HG03103 (cell line): ENCODE measurements at regions not wholly inside any gene's neighbourhood (a gene's known extent, or its start where the extent isn't known, plus 50 kb on each side); places are given as distances from the start of the nearest gene placed in this dataset.
"Not testable (repeated sequence)": the region's sequence is repeated elsewhere in the genome, so short reads cannot be mapped to it uniquely, and the experiment has no call there.

Experiments
- ATAC-seq: cut with Tn5 transposase; IDR thresholded peaks from one replicate; pipeline ENCODE4 v1.9.1; 2021; ENCODE audit warnings: low read depth; ENCODE audit not compliant: unreplicated experiment

DNA sequence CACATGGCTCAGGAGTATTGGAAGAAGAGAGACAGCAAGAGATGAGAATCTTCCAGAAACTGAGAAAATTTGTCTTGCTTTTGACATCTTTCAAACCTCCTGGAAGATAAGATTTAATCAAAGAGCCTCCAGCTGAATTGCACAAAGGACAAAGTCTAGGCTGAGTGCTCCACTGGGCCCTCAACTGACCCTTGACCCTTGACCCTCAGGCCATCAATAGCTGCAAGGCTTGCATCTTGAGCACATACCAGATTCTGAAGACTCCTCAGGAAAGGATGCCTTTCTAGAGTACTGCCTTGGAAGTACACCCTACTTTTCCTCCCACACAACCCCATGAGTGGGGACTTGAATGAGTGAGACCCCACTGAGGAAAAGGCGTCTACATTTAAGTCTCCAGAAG, 1125.5 kb downstream of the BCL11A start:
- no peak for ATAC-seq

DNA sequence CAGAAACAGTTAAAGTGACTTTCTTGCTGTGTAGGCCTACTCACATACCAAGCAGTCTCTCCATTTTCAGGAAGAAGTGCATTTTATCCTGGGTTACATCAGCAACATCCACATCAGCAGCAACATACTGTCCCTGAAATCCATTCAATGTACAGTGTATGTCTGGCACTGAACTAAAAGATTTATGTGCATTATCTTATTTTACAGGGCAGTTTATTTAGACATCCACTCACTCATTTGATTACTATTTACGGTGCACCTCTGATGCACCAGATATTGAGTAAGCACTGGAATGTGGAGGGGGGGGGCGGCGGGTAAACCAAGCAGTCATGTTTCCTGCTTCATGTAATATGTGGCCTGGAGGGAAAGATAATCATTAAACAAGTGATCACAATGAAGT, 1128.2 kb downstream of the BCL11A start:
- ATAC-seq: no peak

DNA sequence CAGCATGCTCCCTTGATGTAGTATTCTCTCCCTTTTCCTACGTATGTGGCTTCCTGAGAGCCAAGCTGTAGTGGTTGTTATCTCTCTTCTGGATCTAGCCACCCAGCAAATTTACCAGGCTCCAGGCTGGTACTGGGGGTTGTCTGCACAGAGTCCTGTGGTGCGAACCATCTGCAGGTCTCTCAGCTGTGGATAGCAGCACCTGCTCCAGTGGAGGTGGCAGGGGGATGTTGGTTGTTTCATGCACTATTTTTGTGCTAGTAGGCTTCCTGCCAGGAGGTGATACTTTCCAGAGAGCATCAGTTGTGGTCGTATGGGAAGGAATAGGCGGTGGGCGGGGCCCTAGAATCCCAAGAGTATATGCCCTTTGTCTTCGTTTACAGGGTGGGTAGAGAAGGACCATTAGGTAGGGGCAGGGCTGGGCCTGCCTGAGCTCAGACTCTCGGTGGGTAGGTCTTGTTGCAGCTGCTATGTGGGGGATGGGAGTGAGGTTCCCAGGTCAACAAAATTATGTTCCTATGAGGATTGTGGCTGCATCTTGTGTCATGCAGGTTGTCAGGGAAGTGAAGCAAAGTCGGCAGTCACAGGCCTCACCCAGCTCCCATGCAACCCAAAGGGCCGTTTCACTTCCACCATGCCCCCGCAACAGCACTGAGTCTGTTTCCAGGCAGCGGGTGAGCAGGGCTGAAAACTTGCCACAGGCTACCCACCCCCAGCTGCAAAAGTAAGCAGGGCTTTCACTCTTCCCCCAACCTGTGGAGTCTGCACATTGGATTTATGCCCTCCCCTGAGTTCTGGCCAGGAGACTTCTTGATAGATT, 1139.5 kb downstream of the BCL11A start:
- no peak for ATAC-seq

DNA sequence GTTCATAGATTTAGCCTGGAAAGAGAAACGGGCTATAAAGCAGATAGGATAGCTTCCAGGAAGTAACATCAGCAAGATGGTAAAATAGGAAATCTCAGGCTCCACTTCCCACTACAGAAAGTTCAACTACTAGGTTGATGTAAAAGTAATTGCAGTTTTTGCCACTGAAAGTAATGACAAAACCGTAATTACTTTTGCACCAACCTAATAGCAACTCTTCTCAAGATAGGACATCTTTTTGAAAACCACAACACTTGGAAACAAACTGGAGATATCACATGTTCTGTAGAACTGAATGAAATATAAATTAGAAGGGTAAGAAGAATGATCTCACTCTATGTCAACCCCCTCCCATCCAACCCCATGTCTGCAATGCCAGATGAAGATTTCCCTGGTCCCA, 1154.3 kb downstream of the BCL11A start:
- no peak for ATAC-seq

DNA sequence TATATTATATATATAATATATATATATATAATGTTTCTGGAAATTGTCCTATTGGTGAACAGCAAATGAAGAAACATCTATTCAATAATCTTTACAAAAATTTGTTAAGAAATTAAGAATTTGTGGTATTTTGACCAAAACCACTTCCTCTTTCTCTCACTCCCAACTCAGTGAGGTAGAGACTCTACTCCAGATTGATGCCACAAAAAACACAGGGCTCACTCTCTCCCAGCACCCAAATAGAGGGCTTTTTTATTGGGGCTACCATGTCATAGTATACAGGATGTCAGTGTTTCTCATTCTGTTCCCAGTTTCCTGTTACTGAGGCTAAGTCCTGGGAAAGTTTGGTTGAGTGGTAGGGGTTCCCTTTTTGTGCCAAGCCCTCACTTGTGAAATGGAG, 1155.4 kb downstream of the BCL11A start:
- no peak for ATAC-seq

DNA sequence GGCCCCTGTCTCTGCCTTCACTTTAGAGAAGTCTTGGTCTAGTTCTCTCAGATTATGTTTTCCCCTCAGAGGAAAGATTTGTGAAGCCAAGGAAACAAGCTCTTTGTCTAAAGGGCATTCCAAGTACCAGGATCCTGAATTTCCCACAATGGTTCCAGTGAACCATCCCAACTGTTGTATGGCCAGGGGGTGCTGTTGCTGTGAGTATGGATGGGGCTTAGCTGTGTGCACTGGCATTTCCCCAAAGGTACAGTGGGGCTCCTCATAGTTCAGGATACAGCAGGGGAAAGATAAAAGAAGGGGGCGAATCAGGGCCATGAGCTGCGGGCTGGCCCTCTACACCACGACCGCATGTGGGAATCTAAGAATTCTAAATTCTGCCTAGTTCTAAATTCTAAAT, 1154.0 kb upstream of the FANCL start:
- no peak for ATAC-seq

DNA sequence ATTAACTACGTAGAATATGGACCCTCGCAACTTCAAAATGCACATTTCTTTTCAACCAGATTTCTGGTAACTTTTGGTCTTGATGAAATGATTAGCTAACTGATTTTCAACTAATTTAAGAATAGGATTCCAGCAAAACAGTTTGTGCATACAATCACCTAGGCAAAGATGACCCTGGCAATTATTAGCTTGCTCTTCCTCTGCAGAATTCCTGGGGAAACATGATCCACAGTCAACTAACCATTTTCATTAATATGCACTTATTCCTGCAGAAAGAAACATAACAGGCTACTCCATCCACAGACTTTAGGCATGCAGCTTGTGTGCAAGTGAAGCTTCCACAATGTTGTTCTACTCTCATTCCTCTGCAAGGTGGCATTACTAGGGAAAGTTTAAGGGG, 1150.8 kb upstream of the FANCL start:
- no peak for ATAC-seq

DNA sequence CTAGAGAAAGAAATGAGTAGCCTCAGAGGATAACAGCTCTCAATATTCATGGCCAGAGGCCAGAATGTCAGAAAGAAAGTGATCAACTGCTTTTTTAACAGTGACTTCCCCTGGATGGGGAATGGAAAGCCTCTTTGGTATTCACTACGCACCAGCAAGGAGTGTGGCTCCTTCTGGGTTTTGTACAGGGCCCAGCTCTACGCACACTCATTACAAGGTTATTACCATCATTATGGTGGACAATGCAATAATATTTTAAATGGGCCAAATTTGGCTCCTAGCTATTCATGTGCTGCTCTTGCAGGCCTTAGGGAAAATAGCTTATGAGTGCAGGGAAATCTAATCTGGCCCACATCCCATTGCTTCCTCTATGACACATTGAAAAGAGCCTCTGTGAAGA, 1149.5 kb upstream of the FANCL start:
- ATAC-seq: no peak

DNA sequence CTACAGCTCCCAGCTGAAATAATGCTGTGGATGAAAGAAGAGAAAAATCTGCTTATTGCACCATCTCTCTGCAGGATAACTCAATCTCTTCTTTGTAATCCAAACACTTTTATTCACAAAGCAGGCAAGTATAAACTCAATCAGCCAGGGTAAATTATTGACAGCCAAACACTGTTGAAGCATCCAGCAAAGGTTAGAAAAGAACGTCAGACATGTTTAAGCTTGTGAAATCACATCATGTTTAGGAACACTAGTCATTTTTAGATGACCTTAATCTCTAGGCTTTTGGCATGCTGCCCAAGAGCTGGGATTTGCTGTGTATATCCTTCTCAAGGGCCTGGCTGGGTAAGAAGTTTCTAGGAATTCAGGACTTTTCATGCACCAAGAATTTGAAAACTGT, 1148.1 kb upstream of the FANCL start:
- ATAC-seq: no peak

DNA sequence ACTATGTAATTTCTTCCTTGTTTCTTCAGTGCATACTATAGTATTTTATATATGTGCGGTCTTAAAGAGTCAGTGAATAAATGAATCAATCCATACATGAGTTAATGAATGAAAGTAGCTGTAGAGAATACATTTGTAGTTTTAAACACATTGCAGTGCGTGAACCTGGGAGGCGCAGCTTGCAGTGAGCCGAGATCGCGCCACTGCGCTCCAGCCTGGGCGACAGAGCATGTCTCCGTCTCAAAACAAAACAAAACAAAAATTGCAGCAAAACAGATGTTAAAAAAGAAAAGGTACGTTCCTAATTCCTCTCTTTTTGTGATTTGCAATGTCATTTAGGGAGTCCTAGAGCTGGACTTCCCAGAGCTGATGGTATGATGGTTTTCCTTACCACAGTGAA, 1144.8 kb upstream of the FANCL start:
- no peak for ATAC-seq

DNA sequence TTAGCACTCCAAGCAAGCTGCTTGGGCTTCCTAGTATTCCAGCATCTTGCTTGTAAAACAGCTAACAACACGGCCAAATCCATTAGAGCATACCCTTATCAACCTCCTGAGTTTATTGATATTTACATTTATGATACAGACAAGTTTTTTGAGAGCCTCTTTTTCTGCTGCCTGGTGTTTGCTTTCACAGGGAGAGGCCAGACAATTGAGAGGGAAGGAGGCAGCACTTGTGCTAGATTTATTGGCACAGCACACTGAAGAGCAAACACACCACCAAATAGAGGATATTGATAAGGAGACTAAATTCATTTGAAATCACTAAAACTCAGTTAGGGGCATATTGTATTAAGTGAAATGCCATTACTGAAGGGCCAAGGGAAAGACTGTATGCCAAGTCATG, 1142.3 kb upstream of the FANCL start:
- ATAC-seq: no peak

DNA sequence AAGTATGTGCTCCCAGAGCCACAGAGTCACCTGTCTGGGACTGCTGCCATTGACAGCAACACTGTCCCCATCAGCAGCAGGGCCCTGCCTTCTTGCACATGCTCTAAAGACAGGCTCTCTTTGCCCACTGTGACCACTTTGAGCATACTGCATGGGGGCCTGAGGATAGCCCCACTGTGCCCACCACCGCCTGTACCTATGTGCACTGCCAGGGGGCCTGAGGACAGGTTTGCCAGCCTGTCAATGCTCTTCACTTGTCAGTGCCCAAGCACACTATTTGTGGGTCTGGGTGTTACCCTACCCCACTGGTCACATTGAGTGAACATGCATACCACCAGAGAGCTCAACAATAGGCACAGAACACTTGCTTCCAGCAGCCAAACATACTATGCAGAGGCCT, 1137.0 kb upstream of the FANCL start:
- no peak for ATAC-seq

DNA sequence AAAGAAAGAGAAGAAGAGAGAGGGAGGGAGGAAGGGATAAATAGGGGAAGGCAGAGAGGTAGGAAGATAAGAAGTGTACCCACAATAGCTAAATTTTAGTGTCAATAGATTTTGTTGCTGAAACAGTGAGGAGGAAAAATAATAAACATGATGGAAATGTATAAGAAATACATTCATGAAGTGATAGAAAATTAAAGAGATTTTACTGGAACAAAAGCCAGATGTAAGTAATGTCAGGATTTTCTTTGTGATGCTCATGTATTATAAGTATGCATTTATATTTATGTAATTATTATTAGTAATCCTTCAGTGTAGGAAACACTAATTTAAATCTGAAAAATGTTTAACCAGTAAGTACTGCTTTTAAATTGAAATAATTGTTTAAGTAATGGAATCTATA, 1125.2 kb upstream of the FANCL start:
- no peak for ATAC-seq

DNA sequence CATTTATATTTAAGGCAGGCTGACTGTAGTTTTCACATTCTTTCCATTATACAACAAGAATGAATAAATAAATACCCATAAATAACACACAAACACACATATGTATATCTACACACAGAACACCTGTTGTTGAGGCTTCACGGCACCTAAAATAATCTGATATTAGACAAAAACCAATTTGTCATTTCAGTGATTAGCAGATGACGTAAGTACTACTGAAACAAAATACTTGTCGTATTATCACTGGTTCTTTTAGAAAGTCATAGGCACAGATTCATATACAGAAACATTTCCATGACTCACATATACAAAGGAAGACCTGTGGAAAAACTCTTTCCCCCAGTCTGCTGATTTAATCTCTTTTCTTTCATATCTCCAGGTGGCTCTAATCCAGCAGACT, 1113.4 kb upstream of the FANCL start:
- no peak for ATAC-seq

DNA sequence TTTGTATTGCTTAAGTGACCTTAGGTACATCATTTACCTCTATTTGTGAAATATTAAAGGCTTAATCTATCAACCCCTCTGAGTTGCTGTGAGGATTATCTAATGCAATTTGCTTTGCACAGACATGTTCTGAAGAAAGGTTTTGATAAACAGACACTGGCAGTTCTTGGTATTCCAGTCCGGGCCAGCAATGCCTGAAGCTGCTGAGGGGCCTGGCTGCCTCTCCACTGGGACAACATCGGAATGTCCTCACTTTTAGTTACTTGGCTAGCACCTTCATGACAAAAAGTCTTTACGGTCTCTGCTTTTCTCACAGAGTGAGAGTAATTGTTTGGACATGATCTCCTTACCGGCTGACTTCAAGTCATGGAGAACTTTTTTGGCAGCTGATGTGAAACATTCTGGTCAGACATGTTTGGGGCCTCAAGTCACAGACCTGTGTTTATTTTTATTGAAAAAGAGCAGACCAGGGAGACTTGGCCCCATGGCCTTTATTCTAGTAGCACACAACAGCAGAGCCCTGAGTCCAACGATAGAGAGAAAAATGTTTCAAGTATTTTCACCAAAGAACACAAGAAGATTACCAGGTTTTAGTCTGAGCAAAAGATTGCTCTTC, 1112.3 kb upstream of the FANCL start:
- ATAC-seq: no peak

DNA sequence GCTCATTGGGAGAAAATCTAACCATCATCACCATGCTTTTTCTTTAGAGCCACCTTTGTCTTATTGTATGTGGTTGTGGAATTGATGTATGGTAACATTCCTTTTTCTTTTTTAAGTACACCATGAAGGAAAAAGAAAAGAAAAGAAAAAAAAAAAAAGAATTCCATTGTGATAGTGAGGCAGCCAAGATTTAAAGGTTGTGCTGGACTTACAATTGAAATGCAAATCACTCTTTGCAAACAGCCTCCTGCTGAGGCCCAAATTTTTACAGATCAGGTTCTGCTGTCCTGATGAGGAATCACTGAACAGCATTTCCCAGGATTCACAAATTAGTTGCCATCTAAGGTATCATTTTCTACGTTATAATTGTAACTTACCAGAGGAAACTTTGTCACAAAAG, 1101.0 kb upstream of the FANCL start:
- no peak for ATAC-seq

DNA sequence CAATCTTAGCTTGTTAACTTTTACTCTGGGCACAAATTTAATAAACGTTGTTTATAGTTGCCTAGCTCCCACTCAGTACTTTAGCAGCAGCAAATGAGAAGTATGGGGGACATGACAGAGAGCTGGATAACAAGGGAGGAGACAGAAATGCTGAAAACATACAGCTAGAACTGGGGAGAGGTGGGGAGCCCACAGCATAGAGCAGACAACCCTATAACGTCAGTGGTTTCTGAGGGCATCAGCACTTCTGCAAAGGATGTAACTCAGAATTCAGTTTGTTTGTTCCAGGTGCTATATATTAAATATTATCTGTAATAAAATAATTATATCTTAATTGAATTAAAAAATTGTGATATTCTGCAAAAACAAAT, 1098.7 kb upstream of the FANCL start:
- ATAC-seq: no peak

DNA sequence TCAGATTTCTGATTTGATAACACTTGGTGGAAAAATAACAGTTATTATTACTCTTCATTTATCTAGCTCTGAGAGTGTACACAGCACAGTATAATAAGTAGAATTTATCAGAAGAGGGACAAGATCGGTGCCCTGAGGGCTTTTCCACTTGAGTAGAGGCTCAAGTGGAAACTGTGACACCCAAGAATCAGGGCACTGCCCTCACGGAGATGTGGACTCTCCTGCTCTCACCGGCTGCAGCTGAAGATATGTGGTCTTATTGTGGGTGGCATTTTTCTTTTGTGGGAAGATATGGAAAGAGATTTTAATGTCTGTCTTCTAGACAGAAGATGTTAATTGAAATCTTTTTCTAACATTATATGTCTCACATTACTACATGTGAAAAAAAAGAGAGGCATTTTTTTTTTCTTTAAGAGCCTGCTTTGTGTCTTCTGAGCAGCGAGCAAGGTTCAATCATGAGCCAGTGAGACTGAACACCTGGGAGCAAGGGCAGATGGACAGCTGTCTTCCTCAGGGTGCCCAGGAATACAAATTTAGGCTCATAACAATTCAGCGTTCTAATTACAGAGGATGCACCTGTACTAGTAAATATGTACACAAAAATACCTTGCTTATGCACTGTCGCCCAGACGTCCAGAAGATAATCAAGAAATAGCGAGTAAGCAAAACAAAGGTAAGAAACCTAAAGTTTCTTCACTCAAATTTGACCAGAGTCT, 1098.2 kb upstream of the FANCL start:
- no peak for ATAC-seq

DNA sequence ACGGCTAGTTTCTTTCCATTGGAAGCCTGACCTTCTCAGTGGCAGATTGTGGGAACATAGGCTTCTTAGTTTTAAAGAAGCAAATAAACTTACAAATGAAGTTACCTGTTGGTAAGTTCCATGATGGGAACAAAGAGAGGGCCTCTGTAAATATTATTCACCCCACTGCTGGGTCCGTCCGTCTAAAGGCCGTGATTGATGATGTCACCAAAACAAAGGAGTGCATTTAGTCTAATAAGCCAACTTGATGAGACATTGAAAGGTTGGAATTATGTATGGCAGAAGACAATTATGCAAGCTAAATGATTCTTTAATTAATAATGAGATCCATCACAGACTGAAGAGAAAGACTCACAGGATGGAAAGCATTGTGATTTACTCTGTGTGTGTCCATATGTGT, 1091.9 kb upstream of the FANCL start:
- ATAC-seq: no peak

DNA sequence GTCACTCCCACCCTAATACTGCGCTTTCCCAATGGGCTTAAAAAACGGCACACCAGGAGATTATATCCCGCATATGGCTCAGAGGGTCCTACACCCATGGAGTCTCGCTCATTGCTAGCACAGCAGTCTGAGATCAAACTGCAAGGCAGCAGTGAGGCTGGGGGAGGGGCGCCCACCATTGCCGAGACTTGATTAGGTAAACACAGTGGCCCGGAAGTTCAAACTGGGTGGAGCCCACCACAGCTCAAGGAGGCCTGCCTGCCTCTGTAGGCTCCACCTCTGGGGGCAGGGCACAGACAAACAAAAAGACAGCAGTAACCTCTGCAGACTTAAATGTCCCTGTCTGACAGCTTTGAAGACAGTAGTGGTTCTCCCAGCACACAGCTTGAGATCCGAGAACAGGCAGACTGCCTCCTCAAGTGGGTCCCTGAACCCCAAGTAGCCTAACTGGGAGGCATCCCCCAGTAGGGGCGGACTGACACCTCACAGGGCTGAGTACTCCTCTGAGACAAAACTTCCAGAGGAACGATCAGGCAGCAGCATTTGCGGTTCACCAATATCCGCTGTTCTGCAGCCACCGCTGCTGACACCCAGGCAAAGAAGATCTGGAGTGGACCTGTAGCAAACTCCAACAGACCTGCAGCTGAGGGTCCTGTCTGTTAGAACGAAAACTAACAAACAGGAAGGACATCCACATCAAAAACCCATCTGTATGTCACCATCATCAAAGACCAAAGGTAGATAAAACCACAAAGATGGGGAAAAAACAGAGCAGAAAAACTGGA, 1085.6 kb upstream of the FANCL start:
- not testable (repeated sequence) for ATAC-seq

DNA sequence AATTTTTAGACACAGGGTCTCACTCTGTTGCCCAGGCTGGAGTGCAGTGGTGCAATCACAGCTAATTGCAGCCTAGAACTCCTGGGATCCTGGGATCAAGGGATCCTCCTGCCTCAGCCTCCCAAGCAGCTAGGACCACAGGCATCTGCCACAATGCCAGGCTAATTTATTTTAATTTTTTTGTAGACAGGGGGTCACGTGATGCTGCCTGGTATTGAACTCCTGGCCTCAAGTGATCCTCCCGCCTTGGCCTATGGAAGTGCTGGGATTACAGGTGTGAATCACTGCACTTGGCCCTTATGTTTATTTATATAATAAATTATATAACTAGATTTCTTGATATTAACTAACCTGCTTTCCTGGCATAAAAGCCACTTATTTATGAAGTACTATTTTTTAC, 1081.7 kb upstream of the FANCL start:
- no peak for ATAC-seq
